ENCODE measurements at regions not wholly inside any gene's neighbourhood (a gene's known extent, or its start where the extent isn't known, plus 50 kb on each side); places are given as distances from the start of the nearest gene placed in this dataset.

GRCh38 chr6:167660424-167660823 lies 166.3 kb upstream of the AFDN start:
- H3K36me3 ChIP-seq (ENCODE audit: control insufficient read depth in 2 of 2, extremely low read depth in 1 of 2, insufficient read depth in 2 of 2, low read length in 2 of 2) = no peaks in the 10 kb centered on the region
- ChIA-PET CTCF (no interaction called here), POLR2A (no interaction called here)
- no peak overlapping the region for H3K4me2 ChIP-seq (ENCODE audit: insufficient read depth, low read length)
- H3K4me1 ChIP-seq (ENCODE audit: control insufficient read depth, extremely low read depth, insufficient read depth, low read length) = no peaks in the 10 kb centered on the region
- no peak for TF ChIP-seq MAX (IDR thresholded peaks at IDR 0.05; ENCODE audit: insufficient read depth, insufficient read length)
- no peak for TF ChIP-seq GATA2 (IDR thresholded peaks at IDR 0.05; ENCODE audit: insufficient read depth, insufficient read length, low read depth, low read length)
- no peak for TF ChIP-seq JUN (IDR thresholded peaks at IDR 0.05; ENCODE audit: borderline replicate concordance, insufficient read depth, insufficient read length, low read depth)
- TF ChIP-seq FOS (IDR thresholded peaks at IDR 0.05; ENCODE audit: borderline replicate concordance, insufficient read depth, low read length) = no peak
- no peak overlapping the region for H3K4me3 ChIP-seq (replicated peaks in 1 of 3; ENCODE audit: insufficient read depth in 1 of 3, low read depth in 1 of 3, low read length in 3 of 3)
- no peaks in the 10 kb centered on the region for H3K9me3 ChIP-seq (replicated peaks; ENCODE audit: control insufficient read depth, insufficient read depth, low read length)
- intact Hi-C loops (cut with micrococcal nuclease) = no loop called here
- dilution Hi-C loops (cut with MboI; ENCODE audit: extremely low pct_ligation_motif_present, low sequenced_read_pairs) = no loop called here
- H3K27ac ChIP-seq (ENCODE audit: insufficient read depth, low read depth, low read length) = no peak overlapping the region
- H4K20me1 ChIP-seq (replicated peaks; ENCODE audit: control insufficient read depth, extremely low read depth, insufficient read depth, low read length) = no peaks in the 10 kb centered on the region
- no peaks in the 10 kb centered on the region for H3K9me1 ChIP-seq (replicated peaks; ENCODE audit: control insufficient read depth, extremely low read depth, insufficient read depth, low read length)
- no peaks in the 10 kb centered on the region for H3K79me2 ChIP-seq (ENCODE audit: control insufficient read depth, insufficient read depth, low read length)
- no TSS peak for BruUV-seq (replicated peaks)
- DNase-seq (ENCODE audit: low read depth, low spot score) = no peak
- no peak overlapping the region for H2AFZ ChIP-seq (ENCODE audit: low read depth, low read length)
- peaks cover 0 to 1% of the 10 kb centered on the region in 2 experiments for H3K27me3 ChIP-seq (ENCODE audit: control insufficient read depth in 2 of 2, insufficient read depth in 2 of 2, low read length in 2 of 2)
- no peak for FAIRE-seq
- no peak overlapping the region for H3K9ac ChIP-seq (replicated peaks; ENCODE audit: extremely low read depth, insufficient read depth, low read length)

GRCh38 chr6:167660944-167661551 lies 165.7 kb upstream of the AFDN start:
- Histone ChIP-seq H2AFZ (ENCODE audit: low read depth, low read length) (no peak overlapping the region), H4K20me1 (replicated peaks; ENCODE audit: control insufficient read depth, extremely low read depth, insufficient read depth, low read length) (no peaks in the 10 kb centered on the region), H3K4me2 (ENCODE audit: insufficient read depth, low read length) (no peak overlapping the region), H3K9me1 (replicated peaks; ENCODE audit: control insufficient read depth, extremely low read depth, insufficient read depth, low read length) (no peaks in the 10 kb centered on the region), H3K27ac (ENCODE audit: insufficient read depth, low read depth, low read length) (no peak overlapping the region), H3K9me3 (replicated peaks; ENCODE audit: control insufficient read depth, insufficient read depth, low read length) (no peaks in the 10 kb centered on the region), H3K79me2 (ENCODE audit: control insufficient read depth, insufficient read depth, low read length) (no peaks in the 10 kb centered on the region), H3K4me3 (replicated peaks in 1 of 3; ENCODE audit: insufficient read depth in 1 of 3, low read depth in 1 of 3, low read length in 3 of 3) (no peak overlapping the region), H3K9ac (replicated peaks; ENCODE audit: extremely low read depth, insufficient read depth, low read length) (no peak overlapping the region), H3K36me3 (ENCODE audit: control insufficient read depth in 2 of 2, extremely low read depth in 1 of 2, insufficient read depth in 2 of 2, low read length in 2 of 2) (no peaks in the 10 kb centered on the region), H3K27me3 (ENCODE audit: control insufficient read depth in 2 of 2, insufficient read depth in 2 of 2, low read length in 2 of 2) (peaks cover 0 to 1% of the 10 kb centered on the region in 2 experiments), H3K4me1 (ENCODE audit: control insufficient read depth, extremely low read depth, insufficient read depth, low read length) (no peaks in the 10 kb centered on the region)
- ChIA-PET POLR2A (no interaction called here), CTCF (no interaction called here)
- FAIRE-seq (no peak), DNase-seq (ENCODE audit: low read depth, low spot score) (no peak)
- dilution Hi-C loops (cut with MboI; ENCODE audit: extremely low pct_ligation_motif_present, low sequenced_read_pairs) (no loop called here), intact Hi-C loops (cut with micrococcal nuclease) (no loop called here)
- TF ChIP-seq POLR2AphosphoS5 (IDR thresholded peaks at IDR 0.05; ENCODE audit: insufficient read depth, low read depth, low read length) = no peak
- no peak for TF ChIP-seq MYC (IDR thresholded peaks at IDR 0.05; ENCODE audit: low read depth, low read length)
- no peak for TF ChIP-seq JUN (IDR thresholded peaks at IDR 0.05; ENCODE audit: borderline replicate concordance, insufficient read depth, insufficient read length, low read depth)
- TF ChIP-seq CTCF (IDR thresholded peaks at IDR 0.05; ENCODE audit: extremely low read depth in 1 of 2, insufficient read depth in 1 of 2, low read depth in 1 of 2, low read length in 2 of 2) = no peak
- no peak for TF ChIP-seq POLR2A (IDR thresholded peaks at IDR 0.05; ENCODE audit: low read depth, low read length)
- TF ChIP-seq FOS (IDR thresholded peaks at IDR 0.05; ENCODE audit: borderline replicate concordance, insufficient read depth, low read length) = no peak
- TF ChIP-seq GATA2 (IDR thresholded peaks at IDR 0.05; ENCODE audit: insufficient read depth, insufficient read length, low read depth, low read length) = no peak
- no peak for TF ChIP-seq MAX (IDR thresholded peaks at IDR 0.05; ENCODE audit: insufficient read depth, insufficient read length)
- TF ChIP-seq EZH2 (IDR thresholded peaks at IDR 0.05; ENCODE audit: borderline replicate concordance, low read depth, low read length, severe bottlenecking) = no peak
- BruUV-seq (replicated peaks) = no TSS peak

Measured in endothelial cell of umbilical vein (primary cell).